WTC11 (cell line): ENCODE measurements at regions not wholly inside any gene's neighbourhood (a gene's known extent, or its start where the extent isn't known, plus 50 kb on each side); places are given as distances from the start of the nearest gene placed in this dataset.

Experiments used
- ATAC-seq: fragments of 200-7000 bp; cut with Tn5 transposase; 2 replicates; pipeline ENCODE4 v1.10.0; 2021; ENCODE audit warnings: mild to moderate bottlenecking, moderate library complexity
- CTCF ChIA-PET: fragments of 300-600 bp; sonication (Branson Sonifier 250); formaldehyde crosslinking; loops from one replicate; lab custom pipeline; 2021; ENCODE audit warnings: antibody characterized with exemption; lab: Charles Lee
- POLR2A ChIA-PET: fragments of 350-600 bp; sonication (Branson Sonifier 250); formaldehyde crosslinking; loops from one replicate; lab custom pipeline; 2021; ENCODE audit warnings: antibody characterized with exemption; lab: Charles Lee
- DNase-seq: peaks from one replicate; pipeline ENCODE4 v3.0.0; 2021; ENCODE audit warnings: low spot score
- H3K27ac Mint-ChIP-seq: 2 replicates; pipeline ENCODE4 v1.8.0; 2021; ENCODE audit warnings: mixed read lengths
- H3K27me3 Mint-ChIP-seq: 2 replicates; pipeline ENCODE4 v1.8.0; 2021; ENCODE audit warnings: low read depth, mild to moderate bottlenecking, moderate library complexity, mixed read lengths
- H3K36me3 Mint-ChIP-seq: 2 replicates; pipeline ENCODE4 v1.8.0; 2021; ENCODE audit warnings: mixed read lengths
- H3K4me1 Mint-ChIP-seq: 2 replicates; pipeline ENCODE4 v1.8.0; 2022; ENCODE audit warnings: mixed read lengths
- H3K4me3 Mint-ChIP-seq: 2 replicates; pipeline ENCODE4 v1.8.0; 2021; ENCODE audit warnings: mild to moderate bottlenecking, moderate library complexity, mixed read lengths
- H3K9me3 Mint-ChIP-seq: 2 replicates; pipeline ENCODE4 v1.8.0; 2021; ENCODE audit warnings: mixed read lengths
- CDX4 ChIP-seq: fragments of 250-450 bp; sonication (Bioruptor Pico); IDR thresholded peaks from 2 replicates; pipeline ENCODE4 v1.9.0; 2021; ENCODE audit warnings: moderate library complexity, mild to moderate bottlenecking, inconsistent platforms, borderline replicate concordance
- CREB1 ChIP-seq: sonication (generic); formaldehyde crosslinking; IDR thresholded peaks from 2 replicates; pipeline ENCODE4 v1.8.0; 2023; ENCODE audit warnings: mild to moderate bottlenecking, missing genetic modification reagents
- CTCF ChIP-seq: fragments of 200-600 bp; IDR thresholded peaks from 2 replicates; pipeline ENCODE4 v1.8.0; 2022; ENCODE audit warnings: antibody characterized with exemption
- E2F1 ChIP-seq: sonication (generic); formaldehyde crosslinking; IDR thresholded peaks from 2 replicates; pipeline ENCODE4 v1.8.0; 2022; ENCODE audit warnings: mild to moderate bottlenecking, missing genetic modification reagents
- E2F4 ChIP-seq: sonication (generic); formaldehyde crosslinking; IDR thresholded peaks from 2 replicates; pipeline ENCODE4 v1.8.1; 2022; ENCODE audit warnings: low read depth, mild to moderate bottlenecking, moderate library complexity, missing genetic modification reagents, borderline replicate concordance
- FOXK1 ChIP-seq: sonication (generic); formaldehyde crosslinking; IDR thresholded peaks from 2 replicates; pipeline ENCODE4 v1.8.0; 2022; ENCODE audit warnings: mild to moderate bottlenecking, moderate library complexity, missing genetic modification reagents
- FOXP4 ChIP-seq: sonication (generic); formaldehyde crosslinking; IDR thresholded peaks from 2 replicates; pipeline ENCODE4 v1.8.0; 2022; ENCODE audit warnings: mild to moderate bottlenecking, missing genetic modification reagents
- GTF2I ChIP-seq: fragments of 250-450 bp; sonication (Bioruptor Pico); conservative IDR thresholded peaks from 2 replicates; pipeline ENCODE4 v1.4.0; 2021; ENCODE audit warnings: mild to moderate bottlenecking
- HMGXB4 ChIP-seq: sonication (generic); formaldehyde crosslinking; IDR thresholded peaks from 2 replicates; pipeline ENCODE4 v1.8.1; 2023; ENCODE audit warnings: mild to moderate bottlenecking, moderate library complexity, missing genetic modification reagents
- IRF1 ChIP-seq: sonication (generic); formaldehyde crosslinking; IDR thresholded peaks from 2 replicates; pipeline ENCODE4 v1.8.0; 2023; ENCODE audit warnings: missing genetic modification reagents
- NR1H2 ChIP-seq: sonication (generic); formaldehyde crosslinking; IDR thresholded peaks from 2 replicates; pipeline ENCODE4 v1.9.0; 2021; ENCODE audit warnings: mild to moderate bottlenecking, moderate library complexity, missing genetic modification reagents
- NR2C2 ChIP-seq: sonication (generic); formaldehyde crosslinking; IDR thresholded peaks from 2 replicates; pipeline ENCODE4 v1.8.0; 2022; ENCODE audit warnings: mild to moderate bottlenecking, missing genetic modification reagents
- SMAD3 ChIP-seq: sonication (generic); formaldehyde crosslinking; IDR thresholded peaks from 2 replicates; pipeline ENCODE4 v1.8.0; 2022; ENCODE audit warnings: missing genetic modification reagents, mild to moderate bottlenecking, borderline replicate concordance
- SMAD4 ChIP-seq: sonication (generic); formaldehyde crosslinking; IDR thresholded peaks from 2 replicates; pipeline ENCODE4 v1.8.0; 2022; ENCODE audit warnings: mild to moderate bottlenecking, missing genetic modification reagents
- SOX15 ChIP-seq: fragments of 250-450 bp; sonication (Bioruptor Pico); IDR thresholded peaks from 2 replicates; pipeline ENCODE4 v1.9.0; 2021; ENCODE audit warnings: mild to moderate bottlenecking
- TP53 ChIP-seq: sonication (generic); formaldehyde crosslinking; IDR thresholded peaks from 2 replicates; pipeline ENCODE4 v1.8.1; 2023; ENCODE audit warnings: mild to moderate bottlenecking, missing genetic modification reagents
- USF2 ChIP-seq: sonication (generic); formaldehyde crosslinking; IDR thresholded peaks from 2 replicates; pipeline ENCODE4 v1.8.1; 2023; ENCODE audit warnings: mild to moderate bottlenecking, missing genetic modification reagents, moderate library complexity
- ZMAT4 ChIP-seq: fragments of 250-450 bp; sonication (Bioruptor Pico); IDR thresholded peaks from 2 replicates; pipeline ENCODE4 v1.9.0; 2021; ENCODE audit warnings: mild to moderate bottlenecking
- ZNF138 ChIP-seq: sonication (generic); formaldehyde crosslinking; conservative IDR thresholded peaks from 2 replicates; pipeline ENCODE4 v1.8.1; 2022; ENCODE audit warnings: mild to moderate bottlenecking, moderate library complexity, missing genetic modification reagents
- ZNF281 ChIP-seq: sonication (generic); formaldehyde crosslinking; IDR thresholded peaks from 2 replicates; pipeline ENCODE4 v1.8.0; 2023; ENCODE audit warnings: mild to moderate bottlenecking, missing genetic modification reagents
- ZNF416 ChIP-seq: fragments of 250-450 bp; sonication (Bioruptor Pico); IDR thresholded peaks from 2 replicates; pipeline ENCODE4 v1.9.0; 2021; ENCODE audit warnings: mild to moderate bottlenecking, inconsistent platforms
- ZNF671 ChIP-seq: fragments of 250-450 bp; sonication (Bioruptor Pico); IDR thresholded peaks from 2 replicates; pipeline ENCODE4 v1.8.0; 2021; ENCODE audit warnings: mild to moderate bottlenecking

GRCh38 chr3:196142202-196142956, 60.5 kb upstream of the TFRC start:
- DNase-seq (no peak), ATAC-seq (no peak)
- H3K27ac Mint-ChIP-seq = no peak overlapping the region
- TF ChIP-seq USF2 (no peak), GTF2I (CRISPR knock-in tag) (no peak), HMGXB4 (no peak), CDX4 (CRISPR knock-in tag) (no peak), FOXP4 (no peak), ZNF671 (CRISPR knock-in tag) (no peak), CREB1 (CRISPR knock-in tag) (no peak), ZMAT4 (CRISPR knock-in tag) (no peak), SOX15 (no peak), ZNF416 (CRISPR knock-in tag) (no peak), E2F1 (CRISPR knock-in tag) (no peak)
- no peak overlapping the region for H3K4me3 Mint-ChIP-seq
- no peaks in the 10 kb centered on the region for H3K36me3 Mint-ChIP-seq
- ChIA-PET CTCF (interaction anchor here (0.5 to 1.2 kb wide), 2 partner anchors 19 to 49 kb away, joined by 3 read pairs; no protein-coding TSS in a partner anchor), POLR2A (no interaction called here)
- no peaks in the 10 kb centered on the region for H3K27me3 Mint-ChIP-seq
- no peaks in the 10 kb centered on the region for H3K9me3 Mint-ChIP-seq
- peaks cover 40% of the 10 kb centered on the region for H3K4me1 Mint-ChIP-seq

- Mint-ChIP-seq H3K27me3 (no peaks in the 10 kb centered on the region), H3K9me3 (no peaks in the 10 kb centered on the region), H3K36me3 (no peaks in the 10 kb centered on the region), H3K4me1 (peaks cover 37% of the 10 kb centered on the region), H3K27ac (peak overlapping the region; percentile 57; the same call in 1 of the 2 replicates), H3K4me3 (no peak overlapping the region)
- no peak for ATAC-seq
- ChIA-PET CTCF (interaction anchor here (1.2 kb wide), 1 partner anchor 50 kb away, joined by 3 read pairs; no protein-coding TSS in a partner anchor), POLR2A (no interaction called here)
- DNase-seq = no peak
- no peak for TF ChIP-seq FOXK1 (CRISPR knock-in tag)
- no peak for TF ChIP-seq CTCF
- TF ChIP-seq E2F4 (CRISPR knock-in tag) = no peak
- no peak for TF ChIP-seq TP53 (CRISPR knock-in tag)
- TF ChIP-seq ZNF138 (CRISPR knock-in tag) = no peak
- TF ChIP-seq IRF1 (CRISPR knock-in tag) = no peak
- no peak for TF ChIP-seq ZNF281 (CRISPR knock-in tag)
- TF ChIP-seq SMAD4 (CRISPR knock-in tag) = no peak
- TF ChIP-seq NR2C2 (CRISPR knock-in tag) = no peak
- no peak for TF ChIP-seq SMAD3
- TF ChIP-seq NR1H2 (CRISPR knock-in tag) = no peak
These were observed 59.9 kb upstream of the TFRC start for GRCh38 chr3:196141866-196142201.
